Trophoblast cell (in vitro differentiated cells and primary cell): ENCODE measurements at regions not wholly inside any gene's neighbourhood (a gene's known extent, or its start where the extent isn't known, plus 50 kb on each side); places are given as distances from the start of the nearest gene placed in this dataset.
"Not testable (repeated sequence)": the region's sequence is repeated elsewhere in the genome, so short reads cannot be mapped to it uniquely, and the experiment has no call there.

Source experiments
- DNase-seq, 2 donors: peaks; one replicate each; pipeline ENCODE4 v3.0.0-alpha.2; 2016
- H2AFZ ChIP-seq: 2 replicates; pipeline ENCODE4 v1.6.1; 2013; ENCODE audit warnings: low read length, moderate library complexity, mild to moderate bottlenecking; ENCODE audit not compliant: insufficient read depth, poor library complexity
- H2AK5ac ChIP-seq: 2 replicates; pipeline ENCODE4 v1.6.1; 2013; ENCODE audit warnings: mild to moderate bottlenecking, low read length
- H2BK120ac ChIP-seq: 2 replicates; pipeline ENCODE4 v1.6.1; 2013; ENCODE audit warnings: low read length, mild to moderate bottlenecking, moderate library complexity; ENCODE audit not compliant: insufficient read depth, poor library complexity
- H2BK12ac ChIP-seq: 2 replicates; pipeline ENCODE4 v1.6.1; 2013; ENCODE audit warnings: mild to moderate bottlenecking, low read length, moderate library complexity
- H2BK5ac ChIP-seq: 2 replicates; pipeline ENCODE4 v1.6.1; 2013; ENCODE audit warnings: low read length, low read depth, moderate library complexity, mild to moderate bottlenecking; ENCODE audit not compliant: poor library complexity
- H3K14ac ChIP-seq: 2 replicates; pipeline ENCODE4 v1.6.1; 2013; ENCODE audit warnings: mild to moderate bottlenecking, low read length
- H3K18ac ChIP-seq: 2 replicates; pipeline ENCODE4 v1.6.1; 2013; ENCODE audit warnings: mild to moderate bottlenecking, low read length
- H3K23ac ChIP-seq: 2 replicates; pipeline ENCODE4 v1.6.1; 2013; ENCODE audit warnings: low read length
- H3K27ac ChIP-seq: 2 replicates; pipeline ENCODE4 v1.5.1; 2013; ENCODE audit warnings: low read depth, mild to moderate bottlenecking, inconsistent platforms, low read length, moderate library complexity
- H3K27me3 ChIP-seq: 2 replicates; pipeline ENCODE4 v1.6.1; 2013; ENCODE audit warnings: inconsistent platforms, mild to moderate bottlenecking, low read length, moderate library complexity; ENCODE audit not compliant: insufficient read depth
- H3K36me3 ChIP-seq, 2 experiments: 1 replicate in 1 of 2; 2 replicates in 1 of 2; pipeline ENCODE4 v1.6.1; 2013; ENCODE audit warnings: low read length in 2 of 2, mild to moderate bottlenecking in 2 of 2, moderate library complexity in 1 of 2; ENCODE audit not compliant: insufficient read depth in 2 of 2, control insufficient read depth in 1 of 2
- H3K4ac ChIP-seq: 2 replicates; pipeline ENCODE4 v1.6.1; 2013; ENCODE audit warnings: low read depth, mild to moderate bottlenecking, low read length, moderate library complexity
- H3K4me1 ChIP-seq, 2 experiments: 1 replicate in 1 of 2; 2 replicates in 1 of 2; pipeline ENCODE4 v1.6.1; 2013; ENCODE audit warnings: low read length in 2 of 2, mild to moderate bottlenecking in 2 of 2, moderate library complexity in 1 of 2; ENCODE audit not compliant: insufficient read depth in 2 of 2, control insufficient read depth in 1 of 2
- H3K4me2 ChIP-seq: 2 replicates; pipeline ENCODE4 v1.6.1; 2013; ENCODE audit warnings: inconsistent platforms, mild to moderate bottlenecking, low read length, moderate library complexity
- H3K4me3 ChIP-seq: 2 replicates; pipeline ENCODE4 v1.5.1; 2013; ENCODE audit warnings: mild to moderate bottlenecking, low read depth, low read length, inconsistent platforms
- H3K79me1 ChIP-seq: one replicate; pipeline ENCODE4 v1.6.1; 2013; ENCODE audit warnings: low read length
- H3K79me2 ChIP-seq: 2 replicates; pipeline ENCODE4 v1.6.1; 2013; ENCODE audit warnings: low read length, mild to moderate bottlenecking; ENCODE audit not compliant: control insufficient read depth, insufficient read depth, poor library complexity
- H3K9ac ChIP-seq: 2 replicates; pipeline ENCODE4 v1.6.1; 2013; ENCODE audit warnings: mild to moderate bottlenecking, low read length
- H3K9me3 ChIP-seq: 2 replicates; pipeline ENCODE4 v1.6.1; 2013; ENCODE audit warnings: low read depth, mild to moderate bottlenecking, control low read depth, inconsistent platforms, low read length; ENCODE audit not compliant: insufficient read depth
- H4K12ac ChIP-seq: 2 replicates; pipeline ENCODE4 v1.6.1; 2013; ENCODE audit warnings: low read depth, mild to moderate bottlenecking, low read length, moderate library complexity
- H4K8ac ChIP-seq: 2 replicates; pipeline ENCODE4 v1.6.1; 2013; ENCODE audit warnings: low read depth, mild to moderate bottlenecking, low read length, moderate library complexity
- H4K91ac ChIP-seq: one replicate; pipeline ENCODE4 v1.6.1; 2013; ENCODE audit warnings: low read depth, mild to moderate bottlenecking, low read length, moderate library complexity
- WGBS: extraction: QIAGEN DNeasy Blood & Tissue Kit; methylation state at CpG from one replicate; pipeline ENCODE4 v1.1.7; 2013; ENCODE audit warnings: missing lambda C conversion rate; ENCODE audit not compliant: insufficient read length, insufficient coverage; ENCODE audit errors: extremely low coverage; 5-methylcytosine and 5-hydroxymethylcytosine counted together

DNA sequence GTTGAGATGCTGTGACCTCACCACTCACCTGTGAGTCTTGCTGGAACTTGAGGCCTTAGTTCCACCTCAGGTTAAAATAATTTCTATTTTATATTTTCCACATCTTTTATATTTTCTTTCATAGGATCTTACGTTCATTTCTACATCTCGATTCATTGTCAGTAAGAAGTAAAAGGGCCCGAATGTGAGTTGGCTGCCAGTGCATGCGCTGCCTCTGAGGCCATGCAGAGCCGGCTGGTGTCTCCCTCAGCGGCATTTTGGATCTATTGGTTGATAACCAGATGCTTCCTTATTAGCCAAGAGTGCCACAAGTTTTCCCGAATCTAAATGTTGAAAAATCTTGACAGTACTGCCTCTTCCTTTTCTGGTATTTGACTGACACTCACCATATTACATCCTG, 347.3 kb downstream of the TEX29 start:
- Histone ChIP-seq H3K4me1 (no peaks in the 10 kb centered on the region), H3K27me3 (no peaks in the 10 kb centered on the region), H3K79me2 (no peaks in the 10 kb centered on the region), H3K4ac (no peak overlapping the region), H3K4me2 (no peak overlapping the region), H4K91ac (no peak overlapping the region), H3K27ac (no peak overlapping the region), H2AFZ (no peak overlapping the region), H3K14ac (no peak overlapping the region), H3K18ac (no peak overlapping the region), H3K4me3 (no peak overlapping the region), H3K79me1 (no peaks in the 10 kb centered on the region), H4K12ac (no peak overlapping the region), H2BK12ac (no peak overlapping the region), H3K36me3 (no peaks in the 10 kb centered on the region), H2AK5ac (no peak overlapping the region), H2BK120ac (no peak overlapping the region), H4K8ac (no peak overlapping the region), H2BK5ac (no peak overlapping the region), H3K9me3 (peaks cover 4% of the 10 kb centered on the region), H3K23ac (no peak overlapping the region), H3K9ac (no peak overlapping the region)
- no peak for DNase-seq
- WGBS: 100% methylated on average over 1 of the region's 7 CpGs

DNA sequence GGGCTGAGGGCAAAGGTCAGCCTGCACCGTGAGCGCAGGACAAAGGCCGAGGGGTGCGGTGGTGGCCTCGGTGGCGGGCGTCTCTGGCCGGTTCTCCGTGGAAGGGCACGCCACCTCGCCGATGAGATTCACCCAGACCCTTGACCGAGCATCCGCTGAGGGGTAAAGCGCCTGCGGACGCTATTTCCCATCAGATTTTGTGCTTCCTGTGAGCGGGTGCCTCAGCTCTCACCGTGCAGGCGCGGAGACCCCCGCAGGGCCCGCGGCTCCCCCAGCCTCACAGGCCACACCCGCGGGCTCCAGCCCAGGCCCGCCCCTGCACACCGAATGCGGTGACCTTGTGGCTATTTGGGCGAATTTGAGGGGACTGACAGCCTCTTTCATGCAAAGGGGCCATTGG, 348.0 kb downstream of the TEX29 start:
- no peak for DNase-seq
- Histone ChIP-seq H3K14ac (no peak overlapping the region), H4K8ac (no peak overlapping the region), H3K4me3 (no peak overlapping the region), H4K91ac (no peak overlapping the region), H3K79me1 (no peaks in the 10 kb centered on the region), H3K4me2 (no peak overlapping the region), H3K36me3 (no peaks in the 10 kb centered on the region), H2BK12ac (no peak overlapping the region), H3K4me1 (no peaks in the 10 kb centered on the region), H3K27me3 (no peaks in the 10 kb centered on the region), H3K27ac (no peak overlapping the region), H2BK5ac (no peak overlapping the region), H2AK5ac (no peak overlapping the region), H3K9ac (no peak overlapping the region), H3K4ac (no peak overlapping the region), H3K79me2 (no peaks in the 10 kb centered on the region), H3K18ac (no peak overlapping the region), H3K9me3 (peaks cover 4% of the 10 kb centered on the region), H4K12ac (no peak overlapping the region), H2BK120ac (no peak overlapping the region), H2AFZ (no peak overlapping the region), H3K23ac (no peak overlapping the region)
- WGBS: no CpG with 5 or more reads among the region's 30 CpGs

DNA sequence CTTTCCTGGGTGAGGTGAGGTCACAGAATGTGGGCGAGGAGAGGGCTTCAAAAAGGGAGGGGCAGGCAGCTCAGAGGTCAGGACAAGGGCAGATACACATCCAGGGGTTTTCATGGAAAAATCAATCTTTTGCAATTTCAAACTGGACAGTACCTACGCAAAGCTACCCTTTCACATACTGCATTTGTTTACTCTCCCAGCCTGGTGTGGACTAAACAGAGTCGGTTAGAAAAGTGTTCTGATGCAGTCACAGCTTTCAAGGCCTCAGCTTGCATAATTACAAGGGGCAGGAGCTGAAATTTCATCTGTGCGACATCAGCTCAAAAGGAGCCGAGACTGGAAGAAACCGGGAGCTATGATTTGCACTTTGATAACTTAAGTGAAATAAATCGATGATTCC, 351.8 kb downstream of the TEX29 start:
- not testable (repeated sequence) for H3K4me3 ChIP-seq, H3K14ac ChIP-seq, H3K23ac ChIP-seq, H4K91ac ChIP-seq, H2BK5ac ChIP-seq, H3K27me3 ChIP-seq, H2AFZ ChIP-seq, H2BK12ac ChIP-seq, H3K9me3 ChIP-seq, DNase-seq, H3K9ac ChIP-seq, H3K27ac ChIP-seq, H3K4me1 ChIP-seq, H4K8ac ChIP-seq, H2AK5ac ChIP-seq, H3K36me3 ChIP-seq, H3K79me2 ChIP-seq, H3K4ac ChIP-seq, H4K12ac ChIP-seq, H3K79me1 ChIP-seq, H2BK120ac ChIP-seq, H3K4me2 ChIP-seq, H3K18ac ChIP-seq
- no CpG with 5 or more reads among the region's 7 CpGs for WGBS

DNA sequence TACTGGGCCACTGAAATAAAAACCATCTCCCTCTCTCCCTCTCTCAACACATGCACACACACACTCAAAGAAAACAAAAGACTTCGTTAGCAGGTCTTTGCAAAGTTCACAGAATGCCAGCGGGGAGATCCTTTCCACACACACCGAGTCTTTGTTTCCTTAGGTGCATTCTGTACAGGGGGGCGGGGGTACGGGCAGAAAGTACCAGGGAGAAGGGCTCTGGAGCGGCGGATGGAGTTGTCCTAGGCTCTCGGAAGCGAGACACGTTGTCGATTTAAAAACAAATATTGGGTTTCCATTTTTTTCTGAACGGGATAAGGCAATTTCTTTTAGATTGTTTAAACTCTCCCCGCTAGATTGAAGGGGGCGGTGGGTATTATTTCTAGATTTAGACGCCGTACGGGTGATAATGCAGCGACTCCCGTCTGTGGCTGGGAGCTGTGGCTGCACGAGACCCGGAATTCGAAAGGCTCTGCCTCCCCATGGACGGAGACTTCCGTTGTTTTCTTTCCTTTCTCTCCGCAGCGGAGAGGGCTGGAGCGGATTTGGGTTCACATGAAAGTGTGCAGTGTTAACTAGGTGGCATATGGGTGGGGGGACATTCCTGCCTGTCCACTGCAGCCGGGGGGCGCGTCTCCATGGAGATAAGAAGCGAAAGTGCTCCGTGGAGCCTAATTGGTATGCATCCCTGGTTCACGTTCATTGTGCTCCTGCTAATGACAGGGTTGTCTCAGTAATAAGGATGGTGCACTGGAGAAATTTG, 357.9 kb downstream of the TEX29 start:
- not testable (repeated sequence) for H3K23ac ChIP-seq, H3K14ac ChIP-seq, H3K79me2 ChIP-seq, H4K12ac ChIP-seq, DNase-seq, H3K4me1 ChIP-seq, H3K27me3 ChIP-seq, H4K8ac ChIP-seq, H3K4ac ChIP-seq, H3K9me3 ChIP-seq, H3K4me2 ChIP-seq, H2BK5ac ChIP-seq, H3K27ac ChIP-seq, H3K18ac ChIP-seq, H2BK120ac ChIP-seq, H3K36me3 ChIP-seq, H3K9ac ChIP-seq, H2BK12ac ChIP-seq, H2AFZ ChIP-seq, H4K91ac ChIP-seq, H3K4me3 ChIP-seq, H3K79me1 ChIP-seq, H2AK5ac ChIP-seq
- WGBS: no CpG with 5 or more reads among the region's 33 CpGs
